ENCODE measurements at regions not wholly inside any gene's neighbourhood (a gene's known extent, or its start where the extent isn't known, plus 50 kb on each side); places are given as distances from the start of the nearest gene placed in this dataset.

- POLR2A ChIA-PET, result no interaction called here
- CTCF ChIA-PET (ENCODE audit: low intra/inter-chr PET ratio), result no interaction called here
- Histone ChIP-seq H3K9me3 (replicated peaks; ENCODE audit: control insufficient read depth, insufficient read depth, low read depth, low read length) (no peaks in the 10 kb centered on the region), H3K9ac (ENCODE audit: insufficient read depth in 1 of 2, low read depth in 2 of 2, low read length in 2 of 2) (no peak overlapping the region), H3K4me2 (ENCODE audit: insufficient read depth, low read length) (no peak overlapping the region), H4K20me1 (replicated peaks; ENCODE audit: control insufficient read depth, insufficient read depth, low read length) (no peaks in the 10 kb centered on the region), H2AFZ (ENCODE audit: low read depth, low read length) (no peak overlapping the region), H3K4me1 (replicated peaks in 1 of 2; ENCODE audit: control insufficient read depth in 2 of 2, insufficient read depth in 2 of 2, low read length in 2 of 2) (no peaks in the 10 kb centered on the region), H3K36me3 (ENCODE audit: control insufficient read depth, insufficient read depth, low read length) (no peaks in the 10 kb centered on the region), H3K9me1 (ENCODE audit: control insufficient read depth, insufficient read depth, low read length) (no peaks in the 10 kb centered on the region), H3K27me3 (ENCODE audit: control insufficient read depth in 2 of 2, insufficient read depth in 2 of 2, low read length in 2 of 2) (no peaks in the 10 kb centered on the region; a peak in 1 of 5 replicates), H3K4me3 (no peak overlapping the region), H3K27ac (ENCODE audit: extremely low read depth, low read depth, low read length) (no peak overlapping the region), H3K79me2 (ENCODE audit: control insufficient read depth, insufficient read depth, low read length) (no peaks in the 10 kb centered on the region)
- 2% methylated on average over 5 of the region's 5 CpGs for WGBS (ENCODE audit: insufficient coverage, low coverage, missing lambda C conversion rate)
- in situ Hi-C loops (cut with MboI), result no loop called here
- TF ChIP-seq PATZ1 (CRISPR knock-in tag; IDR thresholded peaks at IDR 0.05; ENCODE audit: borderline replicate concordance), result no peak
- TF ChIP-seq ETV5 (CRISPR knock-in tag; IDR thresholded peaks at IDR 0.05; ENCODE audit: low read depth), result no peak
- TF ChIP-seq ZNF707 (CRISPR knock-in tag; conservative IDR thresholded peaks at IDR 0.05), result no peak
- no peak for TF ChIP-seq PRDM10 (IDR thresholded peaks at IDR 0.05; ENCODE audit: partially characterized antibody)
- no peak for TF ChIP-seq E2F3 (CRISPR knock-in tag; IDR thresholded peaks at IDR 0.05)
- TF ChIP-seq MYBL2 (IDR thresholded peaks at IDR 0.05; ENCODE audit: low read depth), result no peak
- TF ChIP-seq MYBL2 (CRISPR knock-in tag; IDR thresholded peaks at IDR 0.05; ENCODE audit: borderline replicate concordance), result no peak
- TF ChIP-seq TFAP4 (CRISPR knock-in tag; IDR thresholded peaks at IDR 0.05; ENCODE audit: borderline replicate concordance), result no peak
- no peak for TF ChIP-seq SLC30A9 (CRISPR knock-in tag; IDR thresholded peaks at IDR 0.05)
- TF ChIP-seq WHSC1 (IDR thresholded peaks at IDR 0.05; ENCODE audit: low read length), result no peak
- FAIRE-seq (no peak), DNase-seq (ENCODE audit: extremely low read depth in 1 of 4, low spot score in 3 of 4) (no peak), ATAC-seq (no peak)
- BruUV-seq (replicated peaks), result no TSS peak
- intact Hi-C loops (cut with micrococcal nuclease), result no loop called here
These were observed 170.6 kb upstream of the TSC22D1 start for GRCh38 chr13:44746690-44747089.
